Activated CD4-positive, CD25-positive, alpha-beta regulatory T cell treated with anti-CD3 and anti-CD28 coated beads, Interleukin-2, amount 50 U/mL, for 72 hours (primary cell): ENCODE measurements at regions not wholly inside any gene's neighbourhood (a gene's known extent, or its start where the extent isn't known, plus 50 kb on each side); places are given as distances from the start of the nearest gene placed in this dataset.

Source experiments
- DNase-seq: peaks from one replicate; pipeline ENCODE4 v3.0.0; 2021

GRCh38 chr12:125593269-125593668, 528.0 kb downstream of the AACS start:
- DNase-seq: no peak

- DNase-seq: no peak
Measured at GRCh38 chr12:125604976-125605375, 539.7 kb downstream of the AACS start.

- no peak for DNase-seq
Measured at GRCh38 chr12:125606312-125606711, 541.1 kb downstream of the AACS start.

- no peak for DNase-seq
Measured at GRCh38 chr12:125610292-125610691, 545.1 kb downstream of the AACS start.

- DNase-seq: no peak
Measured at GRCh38 chr12:125610971-125611370, 545.7 kb downstream of the AACS start.

DNA sequence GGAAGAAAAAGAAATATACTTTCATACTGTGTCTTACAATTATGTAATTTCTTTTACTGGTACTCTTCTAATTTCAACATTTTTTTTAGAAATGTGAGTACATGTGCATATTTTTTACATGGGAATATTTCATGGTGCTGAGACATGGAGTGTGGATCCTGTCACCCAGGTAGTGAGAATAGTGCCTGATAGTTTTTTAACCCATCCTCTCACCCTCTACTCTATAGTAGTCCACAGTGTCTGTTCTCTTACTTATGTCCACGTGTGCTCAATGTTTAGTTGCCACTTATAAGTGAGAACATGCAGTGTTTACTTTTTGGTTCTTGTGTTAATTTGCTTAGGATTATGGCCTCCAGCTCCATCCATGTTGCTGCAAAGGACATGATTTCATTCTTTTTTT, 548.8 kb downstream of the AACS start:
- no peak for DNase-seq

DNA sequence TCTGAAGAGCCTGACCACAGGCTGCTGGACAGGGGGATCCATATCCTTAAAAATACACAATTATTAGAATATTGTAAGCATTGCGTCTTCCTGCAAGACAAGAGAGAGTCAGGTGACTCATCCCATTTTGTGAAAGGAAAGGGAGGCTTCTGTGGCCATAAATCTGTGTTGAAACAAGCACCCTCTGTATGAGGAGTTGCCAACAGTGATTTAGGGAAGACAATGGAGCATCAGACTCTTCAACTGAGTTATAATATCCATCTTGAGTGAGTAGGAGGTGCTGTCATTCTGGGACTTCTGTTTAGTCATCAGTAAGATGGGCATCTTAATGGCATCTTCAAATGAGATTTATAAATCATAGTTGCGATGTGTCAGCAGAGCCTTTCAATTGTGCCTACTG, 554.5 kb downstream of the AACS start:
- DNase-seq: no peak

- no peak for DNase-seq
Measured at GRCh38 chr12:125633686-125634085, 568.5 kb downstream of the AACS start.

- no peak for DNase-seq
Measured at GRCh38 chr12:125634813-125635212, 569.6 kb downstream of the AACS start.

GRCh38 chr12:125639826-125640225, 574.6 kb downstream of the AACS start:
- DNase-seq: no peak

DNA sequence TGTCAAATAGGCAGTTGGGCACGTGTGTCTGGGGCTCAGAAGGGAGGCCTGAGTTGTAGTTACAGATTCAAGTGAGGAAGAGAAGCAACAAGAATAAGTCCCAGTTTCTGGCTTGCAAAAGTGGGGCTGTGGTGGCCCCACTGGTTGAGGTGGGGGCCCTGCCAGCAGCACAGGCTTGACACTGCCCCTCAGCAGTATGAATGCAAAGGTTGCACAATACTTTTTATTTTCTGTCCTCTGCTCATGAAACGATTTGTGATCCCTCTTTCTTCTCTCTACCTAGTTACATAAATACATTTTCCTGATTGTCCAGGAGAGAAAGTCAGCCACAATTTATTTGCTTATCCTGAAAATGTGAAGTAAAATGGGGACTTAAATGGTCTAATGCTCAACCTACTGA, 577.8 kb downstream of the AACS start:
- DNase-seq: no peak

GRCh38 chr12:125645724-125646123, 580.5 kb downstream of the AACS start:
- no peak for DNase-seq

- no peak for DNase-seq
Measured at GRCh38 chr12:125650587-125650986, 585.4 kb downstream of the AACS start.

- no peak for DNase-seq
Measured at GRCh38 chr12:125651625-125652024, 586.4 kb downstream of the AACS start.

GRCh38 chr12:125652681-125653080, 587.4 kb downstream of the AACS start:
- no peak for DNase-seq

GRCh38 chr12:125657681-125658080, 592.4 kb downstream of the AACS start:
- DNase-seq: no peak

DNA sequence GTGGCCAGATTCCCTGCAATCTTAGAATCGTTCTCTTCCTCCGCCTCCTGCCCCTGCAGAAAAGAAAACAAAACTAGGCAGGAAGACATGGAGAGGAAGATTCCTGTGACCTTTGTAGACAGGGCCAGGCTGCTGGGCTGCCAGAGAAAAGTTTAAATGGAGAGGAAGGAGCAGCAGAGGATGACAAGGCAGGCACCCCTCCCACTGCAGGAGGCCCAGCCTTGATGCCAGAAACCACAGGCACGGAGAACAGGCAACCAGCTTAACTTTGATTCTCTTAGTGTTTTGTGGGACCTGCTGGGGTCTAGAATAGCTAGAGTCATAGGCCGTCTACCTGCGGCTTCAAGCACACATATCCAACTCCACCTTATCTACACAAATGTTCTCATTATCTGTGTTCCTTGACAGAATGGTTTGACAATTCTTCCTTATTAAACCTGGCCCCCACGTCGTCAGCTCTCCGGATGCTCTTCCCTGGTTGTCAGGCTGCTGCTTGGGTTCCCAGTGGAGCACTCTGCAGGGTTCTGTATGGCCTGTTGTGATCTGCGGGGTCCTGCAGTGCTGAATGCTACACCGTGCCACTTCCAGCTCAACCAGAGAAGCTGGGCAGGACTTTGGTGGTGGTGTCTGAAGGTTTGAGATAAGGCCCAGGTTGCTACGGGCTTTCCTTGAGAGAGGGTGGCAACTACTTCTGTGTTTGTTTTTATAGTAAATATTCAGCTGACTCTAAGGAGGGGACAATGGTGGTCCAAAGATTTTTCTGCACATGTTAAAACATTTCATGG, 609.5 kb downstream of the AACS start:
- no peak for DNase-seq

DNA sequence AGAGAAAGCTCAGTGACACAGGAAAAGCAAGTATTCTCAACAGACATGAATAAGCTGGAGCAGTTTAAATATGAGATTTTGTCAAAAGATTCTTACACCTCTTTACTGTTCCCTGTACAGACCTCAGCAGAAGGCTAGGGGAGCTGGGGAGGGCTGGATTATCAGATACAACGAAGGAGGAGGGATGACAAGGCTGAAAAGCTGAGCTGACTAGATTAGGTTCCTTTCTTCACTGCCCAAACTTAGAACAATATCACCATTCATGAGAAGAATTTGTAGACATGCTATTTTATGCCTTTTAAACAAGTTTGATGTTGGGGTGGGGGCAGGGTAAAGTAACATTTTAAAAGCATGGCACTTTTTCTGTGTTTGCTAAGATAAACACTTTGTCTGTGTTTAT, 611.1 kb downstream of the AACS start:
- no peak for DNase-seq

DNA sequence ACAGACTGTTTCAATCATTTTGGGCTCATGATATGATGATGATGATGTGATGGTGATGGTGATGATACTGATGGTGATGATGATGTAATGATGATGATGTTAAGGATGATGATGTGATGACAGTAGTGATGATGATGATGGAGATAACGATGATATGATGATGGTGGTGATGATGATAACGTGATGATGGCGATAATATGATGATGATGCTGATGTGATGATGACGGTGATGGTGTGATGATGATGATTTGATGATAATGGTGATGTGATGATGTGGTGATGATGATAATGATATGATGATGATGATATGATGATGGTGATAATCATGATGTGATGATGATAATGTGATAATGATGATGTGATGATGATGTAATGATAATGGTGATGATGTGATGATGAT, 612.6 kb downstream of the AACS start:
- DNase-seq: no peak

DNA sequence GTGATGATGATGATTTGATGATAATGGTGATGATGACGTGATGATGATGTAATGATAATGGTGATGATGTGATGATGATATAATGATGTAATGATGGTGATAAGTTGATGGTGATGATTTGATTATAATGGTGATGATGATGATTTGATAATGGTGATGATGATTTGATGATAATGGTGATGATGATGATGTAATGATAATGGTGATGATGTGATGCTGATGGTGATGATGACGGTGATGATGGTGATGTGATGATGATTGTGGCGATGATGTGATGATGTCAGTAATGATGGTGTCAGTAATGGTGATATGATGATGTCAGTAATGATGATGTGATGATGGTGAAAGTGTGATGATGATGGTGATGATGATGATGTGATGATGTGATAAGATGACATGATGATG, 613.4 kb downstream of the AACS start:
- DNase-seq: no peak

GRCh38 chr12:125683748-125684381, 618.6 kb downstream of the AACS start:
- peak; percentile 44 for DNase-seq

DNA sequence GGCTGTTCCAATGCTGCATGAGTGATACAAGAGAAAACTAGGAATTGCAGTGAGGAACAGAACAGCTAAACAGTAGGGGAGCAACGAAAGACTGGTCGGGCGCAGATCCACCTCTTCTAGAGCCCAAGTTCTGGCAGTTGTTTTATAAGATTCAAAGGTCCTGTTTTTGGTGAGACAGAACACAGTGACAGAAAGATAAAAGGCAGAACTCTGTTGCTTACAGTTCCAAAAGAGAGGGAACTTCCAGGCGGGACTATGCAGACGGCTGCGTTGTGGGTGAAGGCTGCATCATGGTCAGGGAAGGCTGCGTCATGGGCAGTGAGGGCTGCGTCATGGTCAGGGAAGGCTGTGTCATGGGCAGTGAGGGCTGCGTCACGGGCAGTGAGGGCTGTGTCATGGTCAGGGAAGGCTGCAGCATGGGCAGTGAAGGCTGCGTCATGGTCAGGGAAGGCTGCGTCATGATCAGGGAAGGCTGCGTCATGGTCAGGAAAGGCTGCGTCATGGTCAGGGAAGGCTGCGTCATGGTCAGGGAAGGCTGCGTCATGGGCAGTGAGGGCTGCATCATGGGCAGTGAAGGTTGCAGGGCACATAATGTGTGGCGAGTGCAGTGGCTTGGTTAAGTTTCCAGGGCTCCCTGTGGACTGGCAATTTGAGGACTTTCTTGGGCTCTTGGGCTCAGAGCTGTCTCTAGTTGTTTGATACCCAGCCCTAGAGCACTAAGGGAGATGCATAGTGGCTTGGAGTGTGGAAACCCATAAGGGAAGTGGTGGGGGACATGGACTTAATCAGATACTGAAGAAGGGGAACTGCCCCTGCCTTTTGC, 619.9 kb downstream of the AACS start:
- no peak for DNase-seq

DNA sequence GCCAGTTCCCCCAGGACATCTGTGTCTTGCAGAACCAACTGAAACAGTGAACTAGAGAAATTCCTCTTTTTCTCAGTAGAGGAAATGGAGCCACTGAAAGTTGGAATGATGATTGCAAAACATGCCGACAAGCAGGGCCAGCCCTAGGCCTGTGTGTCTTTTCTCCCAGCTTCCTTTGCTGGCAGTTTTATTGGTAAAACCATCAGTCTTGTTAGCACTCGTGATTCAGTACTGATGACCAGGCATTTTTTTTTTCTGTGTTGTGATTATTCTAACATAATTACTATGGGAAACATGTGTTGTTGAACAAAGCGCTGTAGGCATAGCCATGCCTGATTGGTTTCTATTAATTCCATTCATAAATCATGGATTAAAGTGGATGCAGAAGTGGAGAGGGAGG, 620.7 kb downstream of the AACS start:
- DNase-seq: no peak

GRCh38 chr12:125687403-125687802, 622.2 kb downstream of the AACS start:
- no peak for DNase-seq
